Stimulated activated CD4-positive, alpha-beta T cell treated with anti-CD3 and anti-CD28 coated beads, TNF-alpha, amount 100 ng/mL, for 48 hours (primary cell): ENCODE measurements at regions not wholly inside any gene's neighbourhood (a gene's known extent, or its start where the extent isn't known, plus 50 kb on each side); places are given as distances from the start of the nearest gene placed in this dataset.
"Not testable (repeated sequence)": the region's sequence is repeated elsewhere in the genome, so short reads cannot be mapped to it uniquely, and the experiment has no call there.

Source experiments
- DNase-seq, 3 donors: peaks; one replicate each; pipeline ENCODE4 v3.0.0-alpha.2; 2020; ENCODE audit warnings: low read depth in 3 of 3

DNA sequence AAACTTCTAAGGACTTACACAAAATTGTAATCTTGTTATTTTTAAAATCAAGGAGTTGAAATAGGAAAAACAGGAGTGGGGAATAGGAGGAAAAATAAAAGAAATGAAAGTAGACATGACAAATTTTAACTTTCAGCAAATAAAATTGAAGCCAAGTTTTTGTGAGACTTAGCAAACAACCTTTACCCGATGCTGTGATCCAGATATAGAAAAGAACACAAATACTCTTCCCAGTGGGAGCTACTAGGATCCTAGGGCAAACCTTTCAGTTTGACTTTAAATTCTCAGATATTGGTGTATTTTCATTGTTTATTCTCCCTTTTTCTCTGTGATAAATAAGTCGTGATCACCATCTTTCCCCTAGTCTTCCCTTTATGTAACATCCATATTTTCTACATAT lies 968.7 kb upstream of the CITED2 start:
- no peak for DNase-seq

DNA sequence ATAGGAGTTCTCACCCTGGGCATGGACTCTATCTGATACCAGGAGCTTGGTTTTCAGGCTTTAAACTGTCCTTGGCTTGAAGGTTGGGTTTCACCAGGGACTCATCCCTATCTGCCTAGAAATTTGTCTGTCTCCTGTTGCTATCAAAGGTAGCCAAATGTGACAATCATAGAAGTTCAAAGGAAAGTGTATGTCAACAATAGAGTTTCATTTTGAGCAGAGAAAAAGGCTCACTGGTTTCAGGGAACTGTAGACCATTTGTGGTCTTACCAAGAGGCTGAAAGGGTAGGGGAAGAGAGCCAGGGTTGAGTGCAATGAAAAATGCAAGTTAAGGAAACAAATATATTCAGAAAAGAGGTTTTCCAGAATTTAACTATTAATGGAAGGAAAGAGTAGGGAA lies 966.8 kb upstream of the CITED2 start:
- no peak for DNase-seq

DNA sequence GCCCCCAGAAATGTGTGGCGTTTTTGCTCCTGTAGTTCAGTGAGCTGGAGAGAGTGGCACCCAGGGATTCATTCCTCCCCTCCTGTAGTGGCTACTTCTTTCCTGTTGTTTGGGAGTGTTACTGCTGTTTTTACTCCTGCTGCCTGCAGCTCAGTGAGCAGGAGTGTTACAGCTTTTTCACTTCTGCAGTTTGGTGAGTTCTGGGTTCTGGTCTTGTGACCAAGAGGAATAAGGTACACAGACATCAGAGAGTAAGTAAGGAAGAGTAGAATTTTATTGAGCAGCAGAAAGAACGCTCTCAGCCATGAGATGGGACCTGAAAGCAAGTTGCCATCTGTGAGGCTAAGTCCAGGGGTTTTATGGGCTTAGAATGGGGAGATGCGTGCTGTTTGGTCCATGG lies 966.3 kb upstream of the CITED2 start:
- DNase-seq, result no peak

DNA sequence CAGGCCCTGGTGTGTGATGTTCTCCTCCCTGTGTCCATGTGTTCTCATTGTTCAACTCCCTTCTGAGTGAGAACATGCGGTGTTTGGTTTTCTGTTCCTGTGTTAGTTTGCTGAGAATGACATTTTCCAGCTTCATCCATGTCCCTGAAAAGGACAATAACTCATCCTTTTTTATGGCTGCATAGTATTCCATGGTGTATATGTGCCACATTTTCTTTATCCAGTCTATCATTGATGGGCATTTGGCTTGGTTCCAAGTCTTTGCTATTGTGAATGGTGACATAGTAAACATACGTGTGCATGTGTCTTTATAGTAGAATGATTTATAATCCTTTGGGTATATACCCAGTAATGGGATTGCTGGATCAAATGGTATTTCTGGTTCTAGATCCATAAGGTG lies 964.6 kb upstream of the CITED2 start:
- not testable (repeated sequence) for DNase-seq

DNA sequence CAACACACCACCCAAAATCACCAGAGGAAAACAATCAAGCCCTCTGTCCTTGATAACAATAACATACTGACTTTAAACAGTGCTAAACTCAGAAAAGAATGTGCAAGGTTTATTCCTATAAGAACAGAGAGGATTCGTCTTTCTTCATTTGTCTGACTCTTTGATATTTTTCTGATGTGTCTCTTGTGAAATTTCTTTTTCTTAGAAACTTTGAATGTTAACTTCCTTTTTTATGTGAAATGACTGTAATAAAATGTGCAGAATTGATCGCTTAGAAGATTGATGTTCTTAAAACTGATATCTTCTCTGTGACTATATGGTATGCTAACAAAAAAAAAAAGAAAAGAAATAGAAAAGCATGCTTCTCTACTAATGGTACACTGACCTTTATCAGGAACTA lies 947.4 kb upstream of the CITED2 start:
- no peak for DNase-seq

DNA sequence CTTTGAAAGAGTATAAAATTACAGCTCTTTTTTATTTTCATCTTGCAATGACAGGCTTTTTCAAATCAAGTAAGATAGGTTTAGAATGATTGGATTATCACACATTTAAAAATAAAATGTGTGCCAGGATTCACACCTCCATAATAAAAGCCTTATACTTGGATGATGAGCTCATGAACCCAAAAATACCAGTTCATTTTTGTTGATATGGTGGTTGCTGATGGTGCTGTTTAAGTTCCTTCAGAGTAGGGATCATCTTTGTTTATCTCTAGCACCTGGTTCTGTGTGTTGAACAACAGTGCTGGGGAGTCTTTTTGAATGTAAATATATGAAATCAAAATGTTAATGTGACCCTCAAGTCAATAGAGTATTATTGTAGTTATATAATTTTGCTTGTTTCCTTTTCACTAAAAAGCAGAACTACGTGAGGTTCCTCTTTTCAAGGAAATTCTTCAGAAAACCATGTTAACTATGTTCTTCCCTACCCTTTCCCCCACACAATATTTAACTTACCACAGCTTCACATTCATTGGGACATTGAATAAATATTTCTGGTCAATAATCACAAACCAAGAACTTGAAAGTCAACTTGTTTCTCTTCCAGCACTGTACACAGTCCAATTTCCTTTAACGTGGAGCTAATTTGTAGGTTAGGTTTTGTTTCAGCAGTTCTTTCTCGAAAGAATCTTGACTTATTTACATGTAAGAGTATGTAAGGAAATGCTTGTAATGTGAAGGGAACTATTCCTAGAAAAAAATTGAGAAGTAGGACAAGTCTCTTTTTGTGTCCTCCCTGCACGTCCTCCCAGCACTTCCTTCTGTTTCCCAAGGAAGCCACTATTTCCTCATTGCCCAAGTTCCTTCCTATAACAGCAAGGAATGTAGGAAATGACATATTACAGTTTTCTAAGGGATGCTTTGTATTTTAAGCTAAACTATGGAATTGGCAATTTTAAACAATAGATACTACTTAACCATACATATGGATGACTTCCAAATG lies 945.9 kb upstream of the CITED2 start:
- no peak for DNase-seq

GRCh38 chr6:140319209-140319608 lies 944.8 kb upstream of the CITED2 start:
- DNase-seq, result no peak

DNA sequence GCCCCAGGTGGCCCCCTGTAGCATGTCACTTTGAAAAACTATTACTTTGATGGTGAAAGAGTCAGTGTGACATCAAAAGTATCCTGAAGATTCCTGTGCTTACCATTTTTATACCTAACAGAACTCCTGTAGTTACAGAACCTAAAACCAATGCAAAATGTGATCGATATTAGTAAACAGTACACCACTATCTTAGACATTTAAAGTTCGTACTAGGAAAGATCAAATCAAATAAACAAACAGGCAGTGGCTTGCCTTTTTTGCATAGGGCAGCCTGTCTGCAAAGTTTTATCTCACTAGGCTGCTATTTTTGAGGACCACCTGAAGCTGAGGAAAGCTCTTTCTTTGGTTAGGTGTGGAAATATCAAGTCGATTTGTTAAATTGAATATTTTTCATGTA lies 944.0 kb upstream of the CITED2 start:
- DNase-seq, result no peak

- DNase-seq, result no peak
These were observed 943.5 kb upstream of the CITED2 start for GRCh38 chr6:140317950-140318349.

DNA sequence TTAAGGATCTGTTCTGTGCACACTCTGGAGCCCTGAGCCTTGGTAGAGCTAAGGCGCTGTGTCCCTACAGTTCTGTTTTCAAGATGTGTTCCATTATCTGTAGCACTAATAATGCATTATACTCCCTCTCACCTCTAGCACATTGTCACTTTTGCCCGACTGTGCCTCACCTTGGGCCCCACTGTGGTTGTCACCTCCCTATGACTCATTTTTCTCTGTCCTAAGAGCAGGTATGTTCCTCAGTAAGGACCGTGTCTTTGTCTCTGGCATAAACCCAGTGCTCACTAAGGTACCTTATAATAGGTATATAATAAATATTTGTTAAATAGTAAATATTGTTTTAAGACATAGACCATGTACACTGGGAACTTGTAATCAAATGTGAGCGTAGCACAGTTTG lies 942.5 kb upstream of the CITED2 start:
- no peak for DNase-seq

GRCh38 chr6:140314682-140315081 lies 940.2 kb upstream of the CITED2 start:
- no peak for DNase-seq

DNA sequence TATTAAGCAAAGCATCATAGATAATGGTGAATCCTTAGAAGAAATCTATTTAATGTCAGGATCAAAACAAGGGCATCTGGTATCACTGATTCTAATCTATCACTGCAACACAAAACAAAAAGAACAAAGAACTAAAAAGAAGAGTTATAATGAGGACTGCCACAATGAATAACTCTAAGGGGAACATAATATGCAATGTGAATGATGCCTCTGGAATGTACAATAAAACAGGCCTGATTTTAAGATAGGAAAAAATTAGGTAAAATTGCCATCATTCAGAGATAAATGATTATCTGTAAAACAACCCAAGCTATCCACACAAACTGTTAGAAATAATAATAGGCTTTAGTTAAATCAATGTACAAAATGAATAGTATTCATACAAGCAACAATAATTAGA lies 936.7 kb upstream of the CITED2 start:
- no peak for DNase-seq

DNA sequence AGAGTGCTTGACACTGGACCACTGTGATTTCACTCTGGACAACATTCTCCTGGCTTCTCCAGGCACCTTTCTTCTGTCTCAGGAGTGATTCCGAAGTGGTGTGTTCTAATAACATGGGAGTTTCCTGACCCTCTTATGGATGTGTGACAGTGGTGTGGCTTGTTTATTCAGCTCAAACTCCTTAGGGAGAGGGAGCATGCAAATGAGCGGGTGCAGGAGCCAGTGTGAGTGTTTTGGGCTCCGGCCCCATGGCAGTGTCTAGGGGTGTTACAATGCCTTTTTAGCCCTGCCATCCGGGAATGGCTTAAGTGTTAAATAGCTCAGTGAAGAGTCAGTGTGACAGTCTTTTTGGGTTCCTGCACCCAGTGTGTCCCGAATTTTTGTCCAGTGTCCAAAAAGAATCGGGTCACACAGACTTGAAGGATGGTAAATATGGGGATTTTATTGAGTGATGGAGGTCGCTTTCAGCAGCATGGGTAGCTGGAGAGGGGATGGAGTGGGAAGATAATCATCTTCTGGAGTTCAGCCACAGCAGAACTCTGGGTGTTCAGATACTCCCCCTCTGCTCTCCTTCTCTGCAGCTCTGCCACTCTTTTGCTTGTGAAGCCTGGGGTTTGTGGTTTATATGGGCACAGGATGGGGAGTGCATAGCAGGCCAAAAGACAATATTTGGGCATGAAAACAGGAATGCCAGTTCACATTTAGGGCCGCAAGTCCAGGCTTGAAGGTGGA lies 928.9 kb upstream of the CITED2 start:
- no peak for DNase-seq

DNA sequence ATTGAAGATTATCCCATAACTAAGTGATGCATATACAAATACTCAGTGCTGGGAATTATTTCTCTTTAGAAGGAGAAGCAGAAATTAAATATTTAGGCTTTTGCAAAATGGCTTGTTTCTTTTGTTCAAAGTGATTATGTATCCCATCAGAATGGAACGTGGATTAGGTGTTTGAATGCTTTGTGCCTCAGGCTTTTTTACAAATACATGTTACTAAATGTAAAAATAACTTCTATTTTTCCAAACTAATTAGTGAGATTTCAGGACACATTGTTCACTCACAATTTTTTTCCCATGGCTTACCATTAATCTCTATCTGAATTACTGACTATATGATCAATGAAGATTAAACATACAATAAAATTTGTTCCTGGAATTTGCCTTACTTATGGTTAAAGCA lies 925.9 kb upstream of the CITED2 start:
- DNase-seq, result no peak

DNA sequence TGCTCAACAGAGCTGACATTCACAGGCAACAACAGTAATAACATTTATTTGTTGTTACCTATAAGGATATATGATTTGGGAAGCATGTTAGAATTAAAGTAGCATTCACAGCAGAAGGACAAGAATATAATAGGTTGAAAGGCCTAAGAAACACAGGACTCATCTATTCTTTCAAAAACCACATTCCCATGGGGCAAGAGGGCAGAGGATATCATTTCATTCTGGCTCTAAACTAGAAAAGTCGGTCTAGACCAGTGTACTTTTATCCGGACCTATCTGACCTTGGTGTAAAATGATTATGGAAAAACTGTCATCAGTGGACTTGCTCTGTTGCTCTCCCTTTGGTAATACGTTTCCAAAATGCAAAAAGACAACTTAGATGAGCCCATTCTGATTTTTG lies 914.7 kb upstream of the CITED2 start:
- no peak for DNase-seq

GRCh38 chr6:140285998-140286690 lies 911.7 kb upstream of the CITED2 start:
- no peak for DNase-seq

GRCh38 chr6:140285471-140285870 lies 911.0 kb upstream of the CITED2 start:
- DNase-seq, result no peak

GRCh38 chr6:140284871-140285270 lies 910.4 kb upstream of the CITED2 start:
- no peak for DNase-seq

GRCh38 chr6:140283197-140283596 lies 908.7 kb upstream of the CITED2 start:
- no peak for DNase-seq

GRCh38 chr6:140281767-140282166 lies 907.3 kb upstream of the CITED2 start:
- DNase-seq, result no peak

GRCh38 chr6:140281236-140281635 lies 906.8 kb upstream of the CITED2 start:
- no peak for DNase-seq

- no peak for DNase-seq
These were observed 902.3 kb upstream of the CITED2 start for GRCh38 chr6:140276719-140277118.
